DMS114 treated with DMSO at 0.1 percent for 48 hours (cell line): ENCODE measurements at regions not wholly inside any gene's neighbourhood (a gene's known extent, or its start where the extent isn't known, plus 50 kb on each side); places are given as distances from the start of the nearest gene placed in this dataset.

Experiments
- DNase-seq: peaks from one replicate; lab custom pipeline; 2025; ENCODE audit not compliant: unreplicated experiment; lab: John Stamatoyannopoulos, UW

DNA sequence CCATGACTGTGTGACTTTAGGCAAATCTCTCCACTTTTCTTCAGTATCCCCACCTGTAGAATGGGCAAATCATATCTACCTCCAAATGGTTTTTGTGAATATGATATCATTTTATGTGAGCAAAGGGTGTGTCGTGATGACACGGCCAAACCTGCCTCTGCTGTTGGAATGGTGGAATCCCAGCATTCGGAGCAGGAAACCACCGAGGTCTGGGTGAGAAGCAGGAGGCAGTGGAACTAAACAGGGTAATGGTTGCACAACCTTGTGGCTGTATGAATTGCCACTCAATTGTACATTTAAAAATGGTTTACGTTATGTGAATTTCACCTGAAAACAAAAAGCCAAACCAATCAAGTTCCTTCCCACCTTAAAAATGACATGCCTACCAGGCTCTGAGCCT is 131.4 kb upstream of the ZMIZ1 start:
- no peak for DNase-seq

DNA sequence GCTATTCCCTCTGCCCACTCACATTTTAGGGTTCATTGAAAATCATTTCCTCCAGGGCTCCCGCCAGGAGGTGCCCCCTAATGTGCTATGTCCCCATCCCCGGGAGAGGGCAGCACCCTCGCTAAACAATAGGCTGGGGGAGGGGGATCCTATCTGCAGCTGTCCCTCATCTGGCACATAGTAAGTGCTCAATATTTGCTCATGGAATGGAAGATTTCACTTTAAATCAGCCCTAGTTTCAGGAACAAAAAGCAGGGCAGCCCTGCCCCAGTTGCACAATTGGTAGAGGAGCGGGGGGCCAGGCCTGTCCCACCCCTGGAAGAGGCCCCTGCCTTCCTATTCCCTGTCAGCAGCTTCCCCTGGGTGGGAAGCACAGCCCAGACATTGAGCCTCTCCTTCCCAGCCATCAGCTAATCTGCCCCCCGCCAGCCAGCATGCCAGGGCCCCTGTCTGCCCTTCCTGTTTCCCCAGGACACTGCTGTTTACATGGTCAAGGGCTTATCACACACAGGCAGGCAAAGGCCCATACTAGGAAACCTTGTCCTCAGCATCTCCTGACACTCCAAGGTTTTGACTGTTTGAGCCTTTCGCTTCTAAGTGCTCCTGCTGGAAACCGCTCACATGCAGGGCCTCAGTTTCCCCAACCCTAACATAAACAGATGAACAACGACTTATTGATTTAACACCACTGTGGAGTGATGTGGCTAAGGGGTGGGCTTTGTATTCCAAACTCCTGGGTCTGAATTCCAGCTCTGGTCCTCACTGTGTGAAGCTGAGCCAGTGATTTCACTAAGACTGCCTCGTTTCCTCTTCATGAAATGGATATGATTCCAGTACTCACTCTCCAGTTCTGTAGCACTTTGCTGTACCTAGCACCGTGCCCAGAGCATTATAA is 130.7 kb upstream of the ZMIZ1 start:
- no peak for DNase-seq

DNA sequence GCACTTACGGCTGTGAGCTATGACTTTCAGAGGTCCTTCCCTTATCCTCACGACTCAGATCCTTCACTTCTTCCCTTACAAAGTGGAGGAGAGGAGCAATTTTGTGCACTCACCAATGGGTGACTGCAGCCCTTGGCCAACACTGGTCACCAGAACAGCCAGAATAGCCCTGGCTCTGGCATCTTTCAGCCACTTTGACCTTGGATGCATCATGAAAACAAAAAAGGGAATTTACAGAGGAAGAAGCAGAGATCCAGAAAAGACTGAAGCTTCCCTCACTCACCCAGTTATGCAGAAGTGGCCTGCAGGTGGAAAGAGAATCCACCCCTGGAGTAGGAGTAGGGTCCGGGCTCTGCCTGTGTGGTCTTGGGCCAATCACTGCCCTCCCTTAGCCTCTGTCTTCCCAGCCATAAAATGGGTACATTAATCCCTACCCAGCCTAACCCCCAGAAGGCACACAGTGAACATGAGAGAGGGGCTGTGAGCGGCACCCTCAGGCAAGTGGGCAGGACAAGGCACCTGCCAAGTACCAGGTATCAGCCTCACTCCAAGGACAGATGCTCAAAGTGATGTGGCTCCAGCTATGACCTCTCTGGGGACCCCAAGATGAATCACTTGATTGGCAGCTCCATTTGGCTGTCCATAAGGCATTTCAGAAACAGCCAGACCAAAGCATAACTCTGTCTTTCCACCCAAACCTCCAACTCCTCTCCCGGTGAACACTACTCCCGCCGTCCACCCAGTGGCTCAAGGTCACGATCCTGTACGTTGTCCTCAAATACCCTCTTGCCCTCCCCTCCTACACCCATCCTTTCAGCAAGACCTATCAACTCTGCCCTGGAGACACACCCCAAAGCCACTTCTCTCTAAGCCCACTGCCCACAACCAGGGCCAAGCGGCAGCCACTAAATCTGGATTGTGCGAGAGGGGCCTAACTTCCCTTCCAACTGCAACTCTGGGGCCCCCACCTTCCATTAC is 129.8 kb upstream of the ZMIZ1 start:
- DNase-seq: no peak

DNA sequence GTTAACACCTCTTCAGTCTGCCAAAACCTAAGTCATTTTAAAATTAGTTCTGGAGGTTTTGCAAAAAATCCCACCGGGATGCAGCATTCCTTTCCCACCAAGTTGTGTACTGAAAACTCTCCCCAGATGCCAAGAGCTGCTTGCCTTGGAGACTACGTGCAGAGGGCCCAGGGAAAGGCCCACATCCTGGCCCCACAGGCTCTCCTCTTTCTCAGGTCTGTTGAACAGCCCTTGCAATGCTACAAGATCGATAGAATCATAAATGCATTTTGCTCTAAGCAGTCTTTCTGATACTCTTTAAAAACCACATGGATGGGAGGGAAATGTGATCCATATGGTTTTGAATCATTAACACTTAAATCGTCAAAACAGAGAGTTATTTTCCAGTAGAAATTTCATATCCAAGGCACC is 126.7 kb upstream of the ZMIZ1 start:
- DNase-seq: no peak

DNA sequence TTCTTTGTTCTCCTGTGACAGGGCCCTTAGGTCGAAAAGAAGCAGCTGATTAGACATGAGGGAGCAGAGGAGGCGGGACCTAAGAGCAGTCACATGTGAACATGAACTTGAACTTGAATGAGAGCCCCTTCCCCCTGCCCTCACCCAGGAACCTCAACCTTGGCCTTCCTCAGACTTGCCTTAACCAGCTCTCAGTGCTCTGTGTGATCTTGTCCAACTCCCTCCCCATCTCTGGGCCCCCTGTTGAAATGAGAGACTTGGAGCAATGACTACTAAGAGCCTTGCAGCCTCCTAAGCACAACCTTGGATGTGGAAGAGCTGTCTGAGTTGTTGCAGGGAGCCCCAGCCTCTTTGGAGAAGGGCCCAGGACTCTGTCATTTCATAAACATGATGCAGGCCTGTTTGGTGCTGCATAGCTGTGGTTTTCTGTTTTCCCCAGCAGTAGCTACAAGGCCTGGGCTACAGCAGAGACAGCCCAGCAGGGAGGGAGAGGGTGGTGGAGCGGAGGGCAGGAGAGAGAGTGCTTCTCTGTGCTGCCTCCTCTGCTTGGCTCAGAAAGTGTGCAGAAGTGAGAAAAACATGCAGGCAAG is 123.9 kb upstream of the ZMIZ1 start:
- no peak for DNase-seq

- no peak for DNase-seq
These were observed 122.9 kb upstream of the ZMIZ1 start for GRCh38 chr10:78945838-78946237.

GRCh38 chr10:78947226-78947625 is 121.5 kb upstream of the ZMIZ1 start:
- no peak for DNase-seq

GRCh38 chr10:78947733-78948132 is 121.0 kb upstream of the ZMIZ1 start:
- no peak for DNase-seq

DNA sequence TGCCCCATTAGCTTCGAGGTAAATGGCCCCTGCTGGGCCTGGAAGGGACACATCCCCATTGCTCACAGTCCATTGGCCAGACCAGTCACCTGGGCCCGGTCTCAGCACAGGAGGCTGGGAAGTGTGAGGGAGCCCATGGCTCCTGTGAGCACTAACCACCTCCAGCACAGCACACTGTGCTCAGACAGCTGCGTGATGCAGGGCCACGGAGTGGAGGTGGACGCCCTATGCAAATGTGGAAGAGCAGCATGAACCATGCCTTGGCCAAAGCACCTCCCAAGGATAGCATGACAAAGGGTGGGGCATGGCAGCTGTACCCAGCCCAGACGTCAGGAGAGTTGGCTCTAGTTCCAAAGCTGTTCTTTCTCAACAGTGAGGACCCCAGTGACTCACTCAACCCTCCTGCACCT is 120.1 kb upstream of the ZMIZ1 start:
- DNase-seq: no peak

- DNase-seq: no peak
These were observed 117.8 kb upstream of the ZMIZ1 start for GRCh38 chr10:78950656-78951587.

GRCh38 chr10:78952030-78952429 is 116.7 kb upstream of the ZMIZ1 start:
- DNase-seq: no peak

DNA sequence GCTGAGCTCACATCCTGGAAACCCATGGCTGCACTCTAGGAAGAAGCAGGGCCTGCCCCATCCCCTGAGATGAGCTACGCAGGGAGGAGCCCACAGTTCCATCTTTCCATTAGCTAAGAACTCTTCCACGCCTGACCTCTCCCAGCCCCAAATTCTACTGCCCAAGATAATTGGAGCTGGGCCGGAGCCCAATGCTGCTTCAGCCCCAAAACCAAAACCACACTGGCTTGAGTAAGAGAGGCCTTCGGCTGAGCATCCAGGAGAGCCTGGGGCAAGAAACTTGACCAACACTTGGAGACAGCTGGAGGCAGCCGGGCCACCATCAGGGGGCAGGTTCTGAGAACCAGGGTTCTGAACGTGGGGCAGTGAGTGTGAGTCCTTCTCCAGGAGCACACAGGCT is 116.1 kb upstream of the ZMIZ1 start:
- no peak for DNase-seq

DNA sequence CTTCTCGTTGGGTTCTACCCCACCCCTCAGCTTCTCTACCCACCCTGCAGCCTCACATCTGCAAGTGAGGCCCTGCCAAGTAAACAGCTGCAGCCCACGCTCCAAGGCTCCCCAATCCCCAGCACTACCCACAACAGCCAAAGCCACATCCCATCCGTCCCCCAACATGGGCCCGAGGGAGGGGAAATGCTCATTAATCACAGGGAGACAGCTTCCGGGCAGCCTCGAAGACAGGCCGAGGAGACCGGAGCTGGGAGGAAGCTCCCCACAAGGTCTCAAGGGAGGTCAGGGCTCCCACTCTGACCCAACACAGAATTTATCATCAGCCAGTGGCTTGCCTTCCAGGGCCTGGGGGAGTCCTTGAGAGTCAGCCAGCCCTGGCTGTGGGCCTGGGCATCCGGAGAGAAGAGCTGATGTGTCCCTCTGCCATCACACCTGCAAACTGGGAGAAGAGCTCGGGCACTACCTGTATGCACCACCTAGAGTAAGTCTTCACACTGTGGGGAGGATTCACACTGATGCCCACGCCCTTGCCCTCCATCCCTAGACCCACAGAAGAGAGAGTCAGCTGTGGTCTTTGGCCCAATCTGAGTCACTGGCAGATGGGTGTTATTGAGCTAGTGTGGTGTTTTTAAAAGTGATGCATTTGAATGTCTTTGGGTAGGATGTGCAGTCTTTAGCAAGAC is 115.5 kb upstream of the ZMIZ1 start:
- DNase-seq: no peak

GRCh38 chr10:78953799-78954297 is 114.9 kb upstream of the ZMIZ1 start:
- DNase-seq: no peak

DNA sequence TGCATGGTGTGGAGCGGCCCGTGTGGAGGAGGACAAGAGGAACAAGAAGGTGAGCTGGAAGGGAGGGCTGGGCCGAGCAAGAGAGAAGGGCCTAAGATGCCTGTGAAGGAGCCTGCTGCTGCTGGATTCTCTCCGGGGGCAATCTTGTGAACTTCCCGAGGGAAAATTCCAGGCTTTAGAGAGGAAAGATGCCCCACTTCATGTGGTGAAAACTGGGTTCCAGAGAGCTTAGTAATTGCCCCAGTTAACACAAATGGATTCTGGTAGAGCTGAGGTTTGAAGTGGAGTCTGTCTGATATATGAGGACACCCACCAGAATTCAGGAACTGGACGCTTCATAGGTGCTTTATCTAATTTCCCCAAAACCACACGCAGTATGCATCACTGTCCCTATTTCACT is 114.1 kb upstream of the ZMIZ1 start:
- DNase-seq: no peak

DNA sequence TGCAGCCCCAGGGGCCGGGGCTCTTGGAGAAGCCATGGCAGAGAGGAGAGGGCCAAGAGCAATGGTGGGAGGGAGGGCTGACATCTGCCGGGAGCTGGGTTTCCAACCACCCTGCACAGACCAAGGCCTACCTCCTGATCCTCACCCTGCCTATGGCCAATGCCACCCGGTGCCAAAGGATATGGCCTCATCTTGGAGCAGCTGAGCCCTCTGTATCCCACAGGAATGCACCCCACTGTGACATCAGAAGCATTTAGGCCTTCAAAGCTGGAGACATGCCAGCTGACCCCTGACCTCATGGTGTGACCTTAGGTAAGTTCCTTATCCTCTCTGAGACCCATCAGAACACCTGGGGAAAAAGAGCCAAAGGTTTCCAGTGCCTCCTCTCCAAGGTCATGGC is 113.6 kb upstream of the ZMIZ1 start:
- DNase-seq: no peak

DNA sequence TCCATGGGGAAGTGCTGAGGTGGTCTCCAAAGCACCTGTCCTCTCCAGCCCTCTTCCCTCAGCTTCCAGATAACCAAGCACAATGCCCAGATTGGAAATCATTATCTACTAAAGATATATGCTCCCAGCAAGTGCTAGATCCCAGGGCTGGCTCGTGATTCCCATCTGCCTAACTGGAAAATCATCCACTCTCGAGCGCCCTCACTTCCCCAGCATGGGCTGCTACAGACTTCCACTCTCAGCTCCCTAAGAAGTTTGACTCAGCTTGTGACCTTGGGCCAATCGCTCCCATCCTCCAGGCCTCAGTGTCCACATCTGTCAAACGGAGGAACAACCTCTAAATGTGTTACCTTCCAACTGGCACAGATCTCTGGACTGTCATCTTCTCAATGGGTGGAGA is 112.4 kb upstream of the ZMIZ1 start:
- no peak for DNase-seq

GRCh38 chr10:78957471-78958039 is 111.2 kb upstream of the ZMIZ1 start:
- no peak for DNase-seq

DNA sequence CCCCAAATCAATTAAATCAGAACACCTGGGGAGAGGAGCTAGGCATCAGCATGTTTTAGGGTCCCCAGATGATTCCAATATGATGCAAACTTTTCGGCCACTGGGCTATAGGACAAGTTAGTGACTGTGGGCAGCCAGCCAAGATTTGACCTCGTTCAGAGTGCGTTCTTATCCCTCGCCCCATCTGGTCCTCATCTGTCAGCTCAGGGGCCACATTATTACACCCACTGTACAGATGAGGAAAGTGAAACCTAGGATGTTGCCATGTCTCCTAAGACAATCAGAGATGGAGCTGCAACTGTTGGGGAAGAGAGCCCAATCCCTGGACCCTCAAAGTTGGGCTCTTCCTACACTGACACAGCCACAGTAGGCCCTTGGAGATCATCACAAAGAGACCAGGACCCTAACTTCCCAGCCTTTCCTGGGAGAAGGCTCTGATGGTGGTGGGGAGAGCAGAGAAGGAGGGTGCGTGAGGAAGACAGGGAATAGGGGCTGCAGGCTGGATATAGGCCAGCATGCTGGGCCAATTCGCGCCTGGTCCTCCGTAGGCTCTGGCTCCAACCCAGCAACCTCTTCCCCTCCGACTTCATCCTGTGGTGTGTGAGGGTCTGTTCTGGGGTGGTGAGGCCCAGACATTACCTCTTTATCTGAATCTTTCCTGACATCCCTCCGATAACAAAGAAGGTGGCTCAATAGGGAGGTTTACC is 109.4 kb upstream of the ZMIZ1 start:
- DNase-seq: no peak
